OCI-LY3 (cell line): ENCODE measurements at regions not wholly inside any gene's neighbourhood (a gene's known extent, or its start where the extent isn't known, plus 50 kb on each side); places are given as distances from the start of the nearest gene placed in this dataset.

ENCODE experiments used
- H2AFZ ChIP-seq: fragments of 200-600, 300-600 bp; shearing (Covaris generic); 2 replicates; pipeline ENCODE4 v1.6.0; 2014; ENCODE audit warnings: antibody characterized with exemption, low read depth, low read length
- H3K27ac ChIP-seq: fragments of 200-600, 300-600 bp; sonication (generic); 2 replicates; pipeline ENCODE4 v1.5.1; 2014; ENCODE audit warnings: mild to moderate bottlenecking, low read length, moderate library complexity, mixed read lengths
- H3K27me3 ChIP-seq: fragments of 200-600, 300-600 bp; sonication (generic); 2 replicates; pipeline ENCODE4 v1.6.1; 2014; ENCODE audit warnings: low read depth, low read length, mixed read lengths
- H3K36me3 ChIP-seq: fragments of 200-600, 300-600 bp; sonication (generic); replicated peaks from 2 replicates; pipeline ENCODE3; 2014; ENCODE audit warnings: low read depth, low read length, mixed read lengths
- H3K4me1 ChIP-seq: fragments of 300-600, 200-600 bp; sonication (generic); 2 replicates; pipeline ENCODE4 v1.6.1; 2014; ENCODE audit warnings: low read length, mixed read lengths
- H3K4me2 ChIP-seq: fragments of 200-600, 300-600 bp; sonication (generic); 2 replicates; pipeline ENCODE4 v1.6.1; 2014; ENCODE audit warnings: low read length, mixed read lengths
- H3K4me3 ChIP-seq: fragments of 300-600, 200-600 bp; sonication (generic); 2 replicates; pipeline ENCODE4 v1.5.1; 2014; ENCODE audit warnings: antibody characterized with exemption, mild to moderate bottlenecking, low read length, moderate library complexity
- H3K79me2 ChIP-seq: fragments of 300-600, 200-600 bp; shearing (Covaris generic); 2 replicates; pipeline ENCODE4 v1.6.1; 2014; ENCODE audit warnings: mild to moderate bottlenecking, low read length, mixed read lengths
- H3K9ac ChIP-seq: fragments of 300-600, 200-600 bp; shearing (Covaris generic); 2 replicates; pipeline ENCODE4 v1.6.0; 2014; ENCODE audit warnings: mild to moderate bottlenecking, low read length, moderate library complexity
- H3K9me3 ChIP-seq: fragments of 200-600, 300-600 bp; shearing (Covaris generic); 2 replicates; pipeline ENCODE4 v1.6.1; 2014; ENCODE audit warnings: low read length, mixed read lengths; ENCODE audit not compliant: insufficient read depth
- H4K20me1 ChIP-seq: fragments of 200-600, 300-600 bp; sonication (generic); 2 replicates; pipeline ENCODE4 v1.6.1; 2016; ENCODE audit warnings: low read length, mixed read lengths; ENCODE audit not compliant: insufficient read depth
- CTCF ChIP-seq: fragments of 200-600, 300-600 bp; sonication (generic); IDR thresholded peaks from 2 replicates; pipeline ENCODE4 v1.5.1; 2014; ENCODE audit warnings: antibody characterized with exemption, low read length, low read depth
- EZH2phosphoT487 ChIP-seq: fragments of 200-600 bp; shearing (Covaris generic); IDR thresholded peaks from 2 replicates; pipeline ENCODE4 v1.6.1; 2018; ENCODE audit warnings: antibody characterized with exemption, mixed run types, low read depth

DNA sequence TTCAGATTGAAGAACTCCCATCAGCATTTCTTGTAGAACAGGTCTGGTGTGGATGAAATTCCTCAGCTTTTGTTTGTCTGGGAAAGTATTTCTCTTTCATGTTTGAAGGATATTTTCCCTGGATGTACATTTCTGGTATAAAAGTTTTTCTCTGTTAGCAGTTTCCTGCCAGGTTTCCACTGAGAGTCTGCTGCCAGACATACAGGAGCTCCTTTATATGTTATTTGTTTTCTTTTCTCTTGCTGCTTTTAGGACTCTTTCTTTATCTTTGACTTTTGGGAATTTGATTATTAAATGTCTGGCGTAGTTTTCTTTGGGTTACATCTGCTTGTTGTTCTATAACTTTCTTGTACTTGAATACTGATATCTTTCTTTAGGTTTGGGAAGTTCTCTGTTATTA lies 486.5 kb downstream of the ARAP2 start:
- Histone ChIP-seq H3K9ac (no peak overlapping the region), H3K4me2 (no peak overlapping the region), H4K20me1 (no peaks in the 10 kb centered on the region), H3K79me2 (no peaks in the 10 kb centered on the region), H3K27me3 (no peaks in the 10 kb centered on the region), H3K36me3 (no peaks in the 10 kb centered on the region), H2AFZ (no peak overlapping the region), H3K4me1 (peaks cover 4% of the 10 kb centered on the region; the same call in 1 of the 2 replicates), H3K4me3 (no peak overlapping the region), H3K9me3 (no peaks in the 10 kb centered on the region), H3K27ac (no peak overlapping the region)
- TF ChIP-seq CTCF: no peak
- no peak for TF ChIP-seq EZH2phosphoT487

DNA sequence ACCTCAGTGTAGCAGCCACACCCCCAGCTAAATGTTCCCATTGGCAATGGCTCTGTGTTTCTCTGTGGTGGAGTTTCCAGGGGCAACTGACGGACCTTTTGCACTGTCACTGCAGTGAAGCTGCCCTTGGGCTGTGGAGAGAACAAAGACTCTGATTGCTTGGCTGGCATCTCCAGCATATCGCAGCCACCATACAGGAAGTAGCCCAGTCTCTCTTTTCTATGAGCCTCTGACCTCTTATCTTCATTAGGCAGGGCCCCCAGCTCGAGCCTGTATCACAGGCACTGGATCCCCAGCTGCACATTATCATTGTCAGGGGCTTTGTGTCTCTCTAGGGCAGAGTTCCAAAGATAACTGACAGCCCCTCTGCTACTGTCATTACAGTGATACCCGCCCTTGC lies 483.5 kb downstream of the ARAP2 start:
- no peak overlapping the region for H3K27ac ChIP-seq
- H3K9me3 ChIP-seq: no peaks in the 10 kb centered on the region
- H3K4me3 ChIP-seq: no peak overlapping the region
- H3K4me1 ChIP-seq: peaks cover 4% of the 10 kb centered on the region; the same call in 1 of the 2 replicates
- H3K36me3 ChIP-seq: no peaks in the 10 kb centered on the region
- H4K20me1 ChIP-seq: no peaks in the 10 kb centered on the region
- H2AFZ ChIP-seq: peak overlapping the region; percentile 24; the same call in 1 of the 2 replicates
- H3K79me2 ChIP-seq: no peaks in the 10 kb centered on the region
- TF ChIP-seq CTCF: no peak
- no peak for TF ChIP-seq EZH2phosphoT487
- no peak overlapping the region for H3K4me2 ChIP-seq
- H3K27me3 ChIP-seq: no peaks in the 10 kb centered on the region
- H3K9ac ChIP-seq: no peak overlapping the region

DNA sequence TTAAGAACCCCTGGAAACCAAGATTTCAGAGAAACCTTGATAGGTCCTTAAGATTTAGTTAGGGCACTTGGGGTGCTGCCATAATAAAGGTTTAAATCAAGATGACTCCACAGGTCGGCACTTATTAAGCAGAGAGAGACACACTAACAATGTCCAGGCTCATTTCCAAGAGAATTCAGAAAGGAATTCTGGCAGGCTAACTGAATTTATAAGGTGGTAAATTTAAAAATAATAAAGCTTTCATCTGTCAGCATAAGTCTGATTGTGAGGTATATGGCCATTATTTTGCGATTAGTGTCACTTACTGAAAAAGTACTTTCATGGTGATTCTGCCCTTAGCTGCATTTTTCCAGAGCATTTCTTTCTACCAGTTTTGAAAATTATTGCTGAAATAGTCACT lies 472.7 kb downstream of the ARAP2 start:
- TF ChIP-seq EZH2phosphoT487 (no peak), CTCF (no peak)
- H3K4me1 ChIP-seq: no peaks in the 10 kb centered on the region
- H3K4me3 ChIP-seq: no peak overlapping the region
- H2AFZ ChIP-seq: no peak overlapping the region
- no peak overlapping the region for H3K27ac ChIP-seq
- no peaks in the 10 kb centered on the region for H4K20me1 ChIP-seq
- no peaks in the 10 kb centered on the region for H3K36me3 ChIP-seq
- no peak overlapping the region for H3K9ac ChIP-seq
- H3K9me3 ChIP-seq: no peaks in the 10 kb centered on the region
- H3K4me2 ChIP-seq: no peak overlapping the region
- H3K27me3 ChIP-seq: no peaks in the 10 kb centered on the region
- H3K79me2 ChIP-seq: no peaks in the 10 kb centered on the region

DNA sequence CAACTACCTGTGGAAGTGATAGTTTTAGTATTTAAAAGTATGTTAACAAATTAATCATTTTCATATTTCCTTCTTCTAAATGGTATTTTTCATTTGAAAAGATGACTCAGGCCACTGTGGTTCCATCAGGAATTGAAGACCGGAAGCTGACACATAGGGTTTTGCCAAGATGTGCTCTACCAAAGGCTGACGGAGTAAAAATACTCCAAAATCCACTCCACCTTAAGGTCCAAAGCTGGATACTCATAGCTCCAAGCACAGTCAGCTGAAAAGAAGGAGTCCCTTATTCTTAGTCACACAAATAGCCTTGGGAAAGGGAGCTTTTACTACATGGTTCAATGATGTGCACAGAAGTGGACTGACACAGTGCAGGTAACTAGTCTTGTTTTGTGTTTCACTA lies 472.0 kb downstream of the ARAP2 start:
- Histone ChIP-seq H3K9me3 (no peaks in the 10 kb centered on the region), H3K4me2 (no peak overlapping the region), H3K4me1 (no peaks in the 10 kb centered on the region), H3K4me3 (no peak overlapping the region), H3K36me3 (no peaks in the 10 kb centered on the region), H4K20me1 (no peaks in the 10 kb centered on the region), H3K27me3 (no peaks in the 10 kb centered on the region), H3K79me2 (no peaks in the 10 kb centered on the region), H3K9ac (no peak overlapping the region), H3K27ac (no peak overlapping the region), H2AFZ (no peak overlapping the region)
- TF ChIP-seq EZH2phosphoT487: no peak
- no peak for TF ChIP-seq CTCF
